Endodermal cell (in vitro differentiated cells): ENCODE measurements at regions not wholly inside any gene's neighbourhood (a gene's known extent, or its start where the extent isn't known, plus 50 kb on each side); places are given as distances from the start of the nearest gene placed in this dataset.

Experiments used
- DNase-seq: peaks from one replicate; pipeline ENCODE4 v3.0.0-alpha.2; 2017
- H3K27ac ChIP-seq: 2 replicates; pipeline ENCODE4 v1.5.1; 2013; ENCODE audit warnings: mild to moderate bottlenecking, low read depth, low read length, moderate library complexity
- H3K27me3 ChIP-seq: 2 replicates; pipeline ENCODE4 v1.6.1; 2013; ENCODE audit warnings: mild to moderate bottlenecking, low read length, moderate library complexity; ENCODE audit not compliant: insufficient read depth, control insufficient read depth, poor library complexity, severe bottlenecking
- H3K36me3 ChIP-seq: 2 replicates; pipeline ENCODE4 v1.7.0; 2013; ENCODE audit warnings: mild to moderate bottlenecking, low read length, moderate library complexity; ENCODE audit not compliant: control insufficient read depth, insufficient read depth
- H3K4me1 ChIP-seq: one replicate; pipeline ENCODE4 v1.7.0; 2013; ENCODE audit warnings: low read length; ENCODE audit not compliant: control insufficient read depth, insufficient read depth
- H3K4me3 ChIP-seq: 2 replicates; pipeline ENCODE4 v1.5.1; 2013; ENCODE audit warnings: mild to moderate bottlenecking, low read length, moderate library complexity
- H3K9ac ChIP-seq: 2 replicates; pipeline ENCODE4 v1.6.1; 2013; ENCODE audit warnings: mild to moderate bottlenecking, low read length, moderate library complexity; ENCODE audit not compliant: poor library complexity, severe bottlenecking; ENCODE audit errors: extremely low read depth
- H3K9me3 ChIP-seq: 2 replicates; pipeline ENCODE4 v1.6.1; 2013; ENCODE audit warnings: mild to moderate bottlenecking, low read length, moderate library complexity; ENCODE audit not compliant: control insufficient read depth
- H3K27ac Mint-ChIP-seq: 2 replicates; pipeline ENCODE4 v1.8.0; 2020; ENCODE audit warnings: mixed read lengths
- H3K27me3 Mint-ChIP-seq: 2 replicates; pipeline ENCODE4 v1.8.0; 2021; ENCODE audit warnings: mild to moderate bottlenecking, mixed read lengths; ENCODE audit not compliant: insufficient read depth
- H3K36me3 Mint-ChIP-seq: 2 replicates; pipeline ENCODE4 v1.8.0; 2020; ENCODE audit warnings: low read depth, mixed read lengths
- H3K4me1 Mint-ChIP-seq: 2 replicates; pipeline ENCODE4 v1.8.0; 2020; ENCODE audit warnings: mixed read lengths
- H3K4me3 Mint-ChIP-seq: 2 replicates; pipeline ENCODE4 v1.8.0; 2020; ENCODE audit warnings: mild to moderate bottlenecking, moderate library complexity, mixed read lengths
- H3K9me3 Mint-ChIP-seq: 2 replicates; pipeline ENCODE4 v1.8.0; 2020; ENCODE audit warnings: mild to moderate bottlenecking, mixed read lengths
- WGBS, 2 experiments: methylation state at CpG; one replicate each; pipeline versions ENCODE4 v1.1.5 to v1.1.7; 2013; ENCODE audit warnings: missing lambda C conversion rate in 2 of 2, mixed read lengths in 1 of 2; ENCODE audit not compliant: insufficient coverage in 1 of 2, insufficient read length in 1 of 2; 5-methylcytosine and 5-hydroxymethylcytosine counted together
- TF ChIP-seq, protein P1 (sequence below): fragments of 200-600 bp; sonication (generic); conservative IDR thresholded peaks from 2 replicates; pipeline ENCODE4 v1.5.0; 2021; ENCODE audit warnings: antibody characterized with exemption, mild to moderate bottlenecking

DNA sequence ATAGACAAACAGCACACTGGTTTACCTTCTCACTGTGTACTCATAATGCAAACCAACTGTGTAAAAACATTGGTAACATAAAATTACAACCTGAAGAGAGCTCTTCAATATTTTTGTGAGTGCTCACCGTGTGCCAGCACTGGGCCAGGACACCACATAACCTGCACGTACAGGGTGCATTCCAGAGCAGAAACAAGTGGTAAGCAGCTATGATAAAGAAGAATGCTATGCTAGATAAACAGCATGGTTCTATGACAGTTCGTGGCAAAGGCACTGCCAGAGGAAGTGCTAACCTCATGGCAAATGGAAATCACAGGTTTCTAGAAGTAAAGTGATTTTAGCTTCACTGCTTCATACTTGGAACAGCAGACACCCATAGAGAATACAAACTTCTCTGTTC lies 343.5 kb downstream of the MTX2 start:
- TF ChIP-seq, protein P1, sequence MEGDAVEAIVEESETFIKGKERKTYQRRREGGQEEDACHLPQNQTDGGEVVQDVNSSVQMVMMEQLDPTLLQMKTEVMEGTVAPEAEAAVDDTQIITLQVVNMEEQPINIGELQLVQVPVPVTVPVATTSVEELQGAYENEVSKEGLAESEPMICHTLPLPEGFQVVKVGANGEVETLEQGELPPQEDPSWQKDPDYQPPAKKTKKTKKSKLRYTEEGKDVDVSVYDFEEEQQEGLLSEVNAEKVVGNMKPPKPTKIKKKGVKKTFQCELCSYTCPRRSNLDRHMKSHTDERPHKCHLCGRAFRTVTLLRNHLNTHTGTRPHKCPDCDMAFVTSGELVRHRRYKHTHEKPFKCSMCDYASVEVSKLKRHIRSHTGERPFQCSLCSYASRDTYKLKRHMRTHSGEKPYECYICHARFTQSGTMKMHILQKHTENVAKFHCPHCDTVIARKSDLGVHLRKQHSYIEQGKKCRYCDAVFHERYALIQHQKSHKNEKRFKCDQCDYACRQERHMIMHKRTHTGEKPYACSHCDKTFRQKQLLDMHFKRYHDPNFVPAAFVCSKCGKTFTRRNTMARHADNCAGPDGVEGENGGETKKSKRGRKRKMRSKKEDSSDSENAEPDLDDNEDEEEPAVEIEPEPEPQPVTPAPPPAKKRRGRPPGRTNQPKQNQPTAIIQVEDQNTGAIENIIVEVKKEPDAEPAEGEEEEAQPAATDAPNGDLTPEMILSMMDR, result no peak
- H3K36me3 ChIP-seq, result no peaks in the 10 kb centered on the region
- no peaks in the 10 kb centered on the region for H3K27me3 ChIP-seq
- Mint-ChIP-seq H3K27me3 (peaks cover 15% of the 10 kb centered on the region), H3K27ac (no peak overlapping the region), H3K9me3 (no peaks in the 10 kb centered on the region), H3K4me3 (no peak overlapping the region), H3K4me1 (no peaks in the 10 kb centered on the region), H3K36me3 (no peaks in the 10 kb centered on the region)
- WGBS, 2 experiments, result 82 to 89% methylated on average over 3 of the region's 3 CpGs
- no peak for DNase-seq
- H3K9me3 ChIP-seq, result no peaks in the 10 kb centered on the region
- H3K27ac ChIP-seq, result no peak overlapping the region
- H3K4me3 ChIP-seq, result no peak overlapping the region
- H3K4me1 ChIP-seq, result peaks cover 4% of the 10 kb centered on the region
- no peak overlapping the region for H3K9ac ChIP-seq

DNA sequence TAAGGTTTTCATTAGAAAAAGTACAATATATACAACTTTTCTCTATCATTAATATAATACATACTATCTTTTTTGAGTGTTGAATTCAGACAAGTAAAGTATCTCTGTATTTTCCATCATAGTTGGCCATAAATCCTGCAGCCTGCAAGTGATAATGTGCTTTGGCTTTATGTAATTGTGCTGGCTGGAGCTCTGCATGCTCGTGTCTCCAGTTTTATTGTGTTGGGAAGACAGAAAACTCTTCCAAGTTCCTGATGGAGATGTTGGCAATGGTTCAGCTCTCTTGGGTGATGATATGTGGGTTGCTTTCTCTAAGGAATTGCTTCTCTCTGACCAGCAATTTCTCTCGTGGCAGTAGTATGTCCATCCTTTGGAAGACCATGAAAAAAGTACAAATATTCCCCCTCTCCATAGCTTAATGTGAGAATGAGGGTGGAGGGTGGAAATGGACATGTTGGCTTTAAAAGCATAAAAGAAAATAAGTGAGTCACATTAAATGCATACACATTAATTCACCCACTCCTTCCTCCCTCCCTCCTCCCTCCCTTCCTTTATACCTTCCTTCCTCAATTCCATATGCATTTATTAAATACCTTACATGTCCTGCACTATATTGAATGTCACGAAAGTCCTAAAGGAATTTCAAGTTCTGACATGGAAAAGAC lies 344.2 kb downstream of the MTX2 start:
- H3K4me3 Mint-ChIP-seq, result no peak overlapping the region
- Histone ChIP-seq H3K36me3 (no peaks in the 10 kb centered on the region), H3K27ac (no peak overlapping the region), H3K27me3 (no peaks in the 10 kb centered on the region), H3K4me1 (peaks cover 4% of the 10 kb centered on the region), H3K4me3 (no peak overlapping the region), H3K9ac (no peak overlapping the region), H3K9me3 (no peaks in the 10 kb centered on the region)
- 40 to 88% methylated on average over 1 to 2 of the region's 3 CpGs for WGBS, 2 experiments
- no peaks in the 10 kb centered on the region for H3K9me3 Mint-ChIP-seq
- no peak overlapping the region for H3K27ac Mint-ChIP-seq
- peaks cover 13% of the 10 kb centered on the region for H3K27me3 Mint-ChIP-seq
- TF ChIP-seq, protein P1, result no peak
- H3K36me3 Mint-ChIP-seq, result no peaks in the 10 kb centered on the region
- no peak for DNase-seq
- H3K4me1 Mint-ChIP-seq, result no peaks in the 10 kb centered on the region

DNA sequence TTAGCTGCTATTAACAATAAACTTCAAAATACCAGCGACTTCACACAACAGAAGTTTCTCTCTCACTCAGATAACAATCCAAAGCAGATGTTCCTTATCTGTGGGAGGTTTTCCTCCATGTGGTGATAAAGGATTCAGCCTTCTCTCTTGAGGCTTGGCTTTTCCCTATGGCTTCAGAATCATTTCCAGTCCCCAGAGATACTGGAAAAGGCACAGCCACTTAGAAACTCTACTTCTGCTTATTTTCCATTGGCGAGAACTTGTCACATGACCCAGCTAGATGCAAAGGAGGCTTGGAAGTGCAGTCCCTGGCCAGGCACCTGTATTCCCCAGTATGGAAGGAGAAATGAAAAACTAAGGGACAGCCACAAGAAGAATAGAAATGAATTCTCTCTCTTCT lies 344.8 kb downstream of the MTX2 start:
- peaks cover 4% of the 10 kb centered on the region for H3K4me1 ChIP-seq
- 81% methylated on average over 1 of the region's 2 CpGs; no CpG with 5 or more reads in 1 of the 2 experiments for WGBS, 2 experiments
- H3K27me3 ChIP-seq, result no peaks in the 10 kb centered on the region
- TF ChIP-seq, protein P1, result no peak
- peaks cover 13% of the 10 kb centered on the region for H3K27me3 Mint-ChIP-seq
- H3K4me1 Mint-ChIP-seq, result no peaks in the 10 kb centered on the region
- H3K9me3 ChIP-seq, result no peaks in the 10 kb centered on the region
- H3K36me3 ChIP-seq, result no peaks in the 10 kb centered on the region
- DNase-seq, result peak; percentile 49
- no peak overlapping the region for H3K27ac Mint-ChIP-seq
- H3K27ac ChIP-seq, result no peak overlapping the region
- no peaks in the 10 kb centered on the region for H3K9me3 Mint-ChIP-seq
- H3K36me3 Mint-ChIP-seq, result no peaks in the 10 kb centered on the region
- H3K9ac ChIP-seq, result no peak overlapping the region
- H3K4me3 Mint-ChIP-seq, result no peak overlapping the region
- H3K4me3 ChIP-seq, result no peak overlapping the region
